ENCODE measurements at regions not wholly inside any gene's neighbourhood (a gene's known extent, or its start where the extent isn't known, plus 50 kb on each side); places are given as distances from the start of the nearest gene placed in this dataset.

DNA sequence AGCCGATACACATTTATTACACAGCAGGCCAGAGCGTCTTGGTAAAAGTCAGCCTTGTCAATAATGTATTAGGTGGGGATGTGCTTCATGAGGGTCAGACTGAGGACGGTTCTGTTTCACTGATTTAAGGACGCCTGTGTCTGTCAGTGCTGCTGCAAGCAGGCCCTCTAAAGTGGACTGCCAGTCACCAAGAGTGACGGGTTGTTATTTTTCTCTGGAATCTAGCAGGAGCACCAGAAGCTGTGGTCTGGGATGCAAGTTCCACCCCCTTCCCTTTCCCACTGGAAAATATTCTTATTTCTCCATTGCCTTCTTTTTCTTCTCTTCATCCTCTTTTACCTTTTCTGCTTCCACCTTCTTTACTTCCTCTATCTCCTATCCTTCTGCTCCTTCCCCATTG lies 191.2 kb upstream of the NCAM1 start:
- Histone ChIP-seq H3K27me3 (ENCODE audit: control insufficient read depth in 4 of 4, insufficient read depth in 4 of 4, low read length in 3 of 4) (peaks cover 0 to 4% (median 0%) of the 10 kb centered on the region in 4 donors), H3K9me3 (ENCODE audit: control insufficient read depth in 4 of 4, low read length in 3 of 4) (no peaks in the 10 kb centered on the region), H3K4me1 (ENCODE audit: control insufficient read depth in 4 of 4, insufficient read depth in 4 of 4, low read length in 3 of 4) (no peaks in the 10 kb centered on the region), H3K9ac (ENCODE audit: low read depth in 1 of 2, low read length in 2 of 2) (no peak overlapping the region), H3K36me3 (ENCODE audit: control insufficient read depth in 4 of 4, insufficient read depth in 3 of 4, low read depth in 1 of 4, low read length in 3 of 4) (no peaks in the 10 kb centered on the region), H3K4me3 (ENCODE audit: low read depth in 1 of 3, low read length in 3 of 3) (no peak overlapping the region), H3K27ac (ENCODE audit: low read depth in 1 of 2, low read length in 2 of 2) (no peak overlapping the region)
- WGBS = 62% methylated on average over 5 of the region's 5 CpGs
- TF ChIP-seq, protein P1, sequence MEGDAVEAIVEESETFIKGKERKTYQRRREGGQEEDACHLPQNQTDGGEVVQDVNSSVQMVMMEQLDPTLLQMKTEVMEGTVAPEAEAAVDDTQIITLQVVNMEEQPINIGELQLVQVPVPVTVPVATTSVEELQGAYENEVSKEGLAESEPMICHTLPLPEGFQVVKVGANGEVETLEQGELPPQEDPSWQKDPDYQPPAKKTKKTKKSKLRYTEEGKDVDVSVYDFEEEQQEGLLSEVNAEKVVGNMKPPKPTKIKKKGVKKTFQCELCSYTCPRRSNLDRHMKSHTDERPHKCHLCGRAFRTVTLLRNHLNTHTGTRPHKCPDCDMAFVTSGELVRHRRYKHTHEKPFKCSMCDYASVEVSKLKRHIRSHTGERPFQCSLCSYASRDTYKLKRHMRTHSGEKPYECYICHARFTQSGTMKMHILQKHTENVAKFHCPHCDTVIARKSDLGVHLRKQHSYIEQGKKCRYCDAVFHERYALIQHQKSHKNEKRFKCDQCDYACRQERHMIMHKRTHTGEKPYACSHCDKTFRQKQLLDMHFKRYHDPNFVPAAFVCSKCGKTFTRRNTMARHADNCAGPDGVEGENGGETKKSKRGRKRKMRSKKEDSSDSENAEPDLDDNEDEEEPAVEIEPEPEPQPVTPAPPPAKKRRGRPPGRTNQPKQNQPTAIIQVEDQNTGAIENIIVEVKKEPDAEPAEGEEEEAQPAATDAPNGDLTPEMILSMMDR (IDR thresholded peaks at IDR 0.05; ENCODE audit: low read depth, low read length, missing input control) = no peak
- no peak for TF ChIP-seq NR2F2 (IDR thresholded peaks at IDR 0.05)
- TF ChIP-seq, protein P2, sequence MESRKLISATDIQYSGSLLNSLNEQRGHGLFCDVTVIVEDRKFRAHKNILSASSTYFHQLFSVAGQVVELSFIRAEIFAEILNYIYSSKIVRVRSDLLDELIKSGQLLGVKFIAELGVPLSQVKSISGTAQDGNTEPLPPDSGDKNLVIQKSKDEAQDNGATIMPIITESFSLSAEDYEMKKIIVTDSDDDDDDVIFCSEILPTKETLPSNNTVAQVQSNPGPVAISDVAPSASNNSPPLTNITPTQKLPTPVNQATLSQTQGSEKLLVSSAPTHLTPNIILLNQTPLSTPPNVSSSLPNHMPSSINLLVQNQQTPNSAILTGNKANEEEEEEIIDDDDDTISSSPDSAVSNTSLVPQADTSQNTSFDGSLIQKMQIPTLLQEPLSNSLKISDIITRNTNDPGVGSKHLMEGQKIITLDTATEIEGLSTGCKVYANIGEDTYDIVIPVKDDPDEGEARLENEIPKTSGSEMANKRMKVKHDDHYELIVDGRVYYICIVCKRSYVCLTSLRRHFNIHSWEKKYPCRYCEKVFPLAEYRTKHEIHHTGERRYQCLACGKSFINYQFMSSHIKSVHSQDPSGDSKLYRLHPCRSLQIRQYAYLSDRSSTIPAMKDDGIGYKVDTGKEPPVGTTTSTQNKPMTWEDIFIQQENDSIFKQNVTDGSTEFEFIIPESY (IDR thresholded peaks at IDR 0.05) = no peak
- TF ChIP-seq FOXA1 (IDR thresholded peaks at IDR 0.05) = no peak
- TF ChIP-seq FOXA2 (IDR thresholded peaks at IDR 0.05) = no peak
- TF ChIP-seq TAF1 (conservative IDR thresholded peaks at IDR 0.05) = no peak
- no peak for TF ChIP-seq HNF4G (IDR thresholded peaks at IDR 0.05)
- TF ChIP-seq, protein P3, sequence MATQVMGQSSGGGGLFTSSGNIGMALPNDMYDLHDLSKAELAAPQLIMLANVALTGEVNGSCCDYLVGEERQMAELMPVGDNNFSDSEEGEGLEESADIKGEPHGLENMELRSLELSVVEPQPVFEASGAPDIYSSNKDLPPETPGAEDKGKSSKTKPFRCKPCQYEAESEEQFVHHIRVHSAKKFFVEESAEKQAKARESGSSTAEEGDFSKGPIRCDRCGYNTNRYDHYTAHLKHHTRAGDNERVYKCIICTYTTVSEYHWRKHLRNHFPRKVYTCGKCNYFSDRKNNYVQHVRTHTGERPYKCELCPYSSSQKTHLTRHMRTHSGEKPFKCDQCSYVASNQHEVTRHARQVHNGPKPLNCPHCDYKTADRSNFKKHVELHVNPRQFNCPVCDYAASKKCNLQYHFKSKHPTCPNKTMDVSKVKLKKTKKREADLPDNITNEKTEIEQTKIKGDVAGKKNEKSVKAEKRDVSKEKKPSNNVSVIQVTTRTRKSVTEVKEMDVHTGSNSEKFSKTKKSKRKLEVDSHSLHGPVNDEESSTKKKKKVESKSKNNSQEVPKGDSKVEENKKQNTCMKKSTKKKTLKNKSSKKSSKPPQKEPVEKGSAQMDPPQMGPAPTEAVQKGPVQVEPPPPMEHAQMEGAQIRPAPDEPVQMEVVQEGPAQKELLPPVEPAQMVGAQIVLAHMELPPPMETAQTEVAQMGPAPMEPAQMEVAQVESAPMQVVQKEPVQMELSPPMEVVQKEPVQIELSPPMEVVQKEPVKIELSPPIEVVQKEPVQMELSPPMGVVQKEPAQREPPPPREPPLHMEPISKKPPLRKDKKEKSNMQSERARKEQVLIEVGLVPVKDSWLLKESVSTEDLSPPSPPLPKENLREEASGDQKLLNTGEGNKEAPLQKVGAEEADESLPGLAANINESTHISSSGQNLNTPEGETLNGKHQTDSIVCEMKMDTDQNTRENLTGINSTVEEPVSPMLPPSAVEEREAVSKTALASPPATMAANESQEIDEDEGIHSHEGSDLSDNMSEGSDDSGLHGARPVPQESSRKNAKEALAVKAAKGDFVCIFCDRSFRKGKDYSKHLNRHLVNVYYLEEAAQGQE (IDR thresholded peaks at IDR 0.05) = no peak
- TF ChIP-seq HNF4A (conservative IDR thresholded peaks at IDR 0.05) = no peak
- TF ChIP-seq EGR1 (IDR thresholded peaks at IDR 0.05; ENCODE audit: low read depth in 2 of 2) = no peak
- no peak for TF ChIP-seq GABPA (IDR thresholded peaks at IDR 0.05 in 1 of 2, conservative IDR thresholded peaks at IDR 0.05 in 1 of 2)
- TF ChIP-seq RXRA (IDR thresholded peaks at IDR 0.05) = no peak
- TF ChIP-seq RAD21 (IDR thresholded peaks at IDR 0.05) = no peak
- TF ChIP-seq, protein P4, sequence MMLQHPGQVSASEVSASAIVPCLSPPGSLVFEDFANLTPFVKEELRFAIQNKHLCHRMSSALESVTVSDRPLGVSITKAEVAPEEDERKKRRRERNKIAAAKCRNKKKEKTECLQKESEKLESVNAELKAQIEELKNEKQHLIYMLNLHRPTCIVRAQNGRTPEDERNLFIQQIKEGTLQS (IDR thresholded peaks at IDR 0.05) = no peak
- TF ChIP-seq JUND (IDR thresholded peaks at IDR 0.05) = no peak
- TF ChIP-seq SP1 (IDR thresholded peaks at IDR 0.05) = no peak
- TF ChIP-seq, protein P5, sequence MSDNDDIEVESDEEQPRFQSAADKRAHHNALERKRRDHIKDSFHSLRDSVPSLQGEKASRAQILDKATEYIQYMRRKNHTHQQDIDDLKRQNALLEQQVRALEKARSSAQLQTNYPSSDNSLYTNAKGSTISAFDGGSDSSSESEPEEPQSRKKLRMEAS (IDR thresholded peaks at IDR 0.05) = no peak
- no peak for TF ChIP-seq YY1 (IDR thresholded peaks at IDR 0.05)
- no peak for DNase-seq (ENCODE audit: low spot score)

Measured in liver (tissue), 8 donors.